ENCODE measurements at regions not wholly inside any gene's neighbourhood (a gene's known extent, or its start where the extent isn't known, plus 50 kb on each side); places are given as distances from the start of the nearest gene placed in this dataset.

- DNase-seq = peak; percentile 85
Observed at GRCh38 chr5:60333005-60333571, 366.9 kb downstream of the DEPDC1B start.

GRCh38 chr5:60332244-60333004 lies 367.5 kb downstream of the DEPDC1B start:
- peak; percentile 72 for DNase-seq

- DNase-seq = no peak
Observed at GRCh38 chr5:60330236-60330635, 369.7 kb downstream of the DEPDC1B start.

GRCh38 chr5:60325870-60326269 lies 374.1 kb downstream of the DEPDC1B start:
- no peak for DNase-seq

GRCh38 chr5:60323596-60323995 lies 376.4 kb downstream of the DEPDC1B start:
- no peak for DNase-seq

GRCh38 chr5:60312098-60312497 lies 387.9 kb downstream of the DEPDC1B start:
- no peak for DNase-seq

GRCh38 chr5:60299944-60300343 lies 400.0 kb downstream of the DEPDC1B start:
- no peak for DNase-seq

- DNase-seq = peak; percentile 17
Observed at GRCh38 chr5:60297658-60298057, 402.3 kb downstream of the DEPDC1B start.

- DNase-seq = peak; percentile 37
Observed at GRCh38 chr5:60295423-60295822, 401.9 kb upstream of the PDE4D start.

GRCh38 chr5:60293518-60293917 lies 400.0 kb upstream of the PDE4D start:
- DNase-seq = no peak

GRCh38 chr5:60287174-60287771 lies 393.7 kb upstream of the PDE4D start:
- DNase-seq = peak; percentile 57

- DNase-seq = no peak
Observed at GRCh38 chr5:60285910-60286309, 392.4 kb upstream of the PDE4D start.

GRCh38 chr5:60280943-60281342 lies 387.4 kb upstream of the PDE4D start:
- DNase-seq = no peak

GRCh38 chr5:60277941-60278340 lies 384.4 kb upstream of the PDE4D start:
- no peak for DNase-seq

- DNase-seq = no peak
Observed at GRCh38 chr5:60274747-60275146, 381.2 kb upstream of the PDE4D start.

- peak; percentile 19 for DNase-seq
Observed at GRCh38 chr5:60271517-60271916, 378.0 kb upstream of the PDE4D start.

- no peak for DNase-seq
Observed at GRCh38 chr5:60267907-60268306, 374.4 kb upstream of the PDE4D start.

GRCh38 chr5:60263346-60263745 lies 369.8 kb upstream of the PDE4D start:
- no peak for DNase-seq

GRCh38 chr5:60262576-60263295 lies 369.2 kb upstream of the PDE4D start:
- DNase-seq = no peak

- no peak for DNase-seq
Observed at GRCh38 chr5:60261732-60262131, 368.2 kb upstream of the PDE4D start.

GRCh38 chr5:60260658-60261057 lies 367.1 kb upstream of the PDE4D start:
- DNase-seq = no peak

GRCh38 chr5:60259730-60260129 lies 366.2 kb upstream of the PDE4D start:
- DNase-seq = no peak

GRCh38 chr5:60257596-60258271 lies 364.2 kb upstream of the PDE4D start:
- DNase-seq = no peak

All from fibroblast of skin of abdomen (primary cell).